T-helper 17 cell (primary cell): ENCODE measurements at regions not wholly inside any gene's neighbourhood (a gene's known extent, or its start where the extent isn't known, plus 50 kb on each side); places are given as distances from the start of the nearest gene placed in this dataset.
"Not testable (repeated sequence)": the region's sequence is repeated elsewhere in the genome, so short reads cannot be mapped to it uniquely, and the experiment has no call there.

ENCODE experiments used
- ATAC-seq: fragments of 150-1000 bp; cut with Tn5 transposase; 2 replicates; pipeline ENCODE4 v1.10.0; 2021; ENCODE audit warnings: mild to moderate bottlenecking, moderate library complexity
- DNase-seq, 3 donors: peaks; one replicate each; pipeline versions ENCODE4 v3.0.0 to v3.0.0-alpha.2; 2020 to 2021
- H3K9me3 ChIP-seq: one replicate; pipeline ENCODE4 v1.7.0; 2013; ENCODE audit warnings: low read length, mild to moderate bottlenecking; ENCODE audit not compliant: control insufficient read depth, poor library complexity, severe bottlenecking
- H3K27ac Mint-ChIP-seq: one replicate; pipeline ENCODE4 v1.8.0; 2022; ENCODE audit warnings: mild to moderate bottlenecking, moderate library complexity, mixed read lengths
- H3K27me3 Mint-ChIP-seq: one replicate; pipeline ENCODE4 v1.8.0; 2022; ENCODE audit warnings: mixed read lengths
- H3K36me3 Mint-ChIP-seq: one replicate; pipeline ENCODE4 v1.8.0; 2022; ENCODE audit warnings: low read depth, mixed read lengths
- H3K4me1 Mint-ChIP-seq: one replicate; pipeline ENCODE4 v1.8.0; 2022; ENCODE audit warnings: mild to moderate bottlenecking, mixed read lengths
- H3K4me3 Mint-ChIP-seq: one replicate; pipeline ENCODE4 v1.8.0; 2022; ENCODE audit warnings: mild to moderate bottlenecking, moderate library complexity, mixed read lengths

DNA sequence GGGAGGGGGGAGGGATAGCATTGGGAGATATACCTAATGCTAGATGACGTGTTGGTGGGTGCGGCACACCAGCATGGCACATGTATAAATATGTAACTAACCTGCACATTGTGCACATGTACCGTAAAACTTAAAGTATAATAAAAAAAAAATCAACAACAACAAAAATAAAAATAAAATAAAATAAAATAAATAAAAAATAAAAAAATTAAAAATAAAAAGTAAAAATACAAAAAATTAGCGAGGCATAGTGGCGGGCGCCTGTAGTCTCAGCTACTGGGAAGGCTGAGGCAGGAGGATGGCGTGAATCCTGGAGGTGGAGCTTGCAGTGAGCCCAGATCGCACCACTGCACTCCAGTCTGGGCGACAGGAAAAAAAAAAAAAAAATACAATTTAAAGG is 650.0 kb upstream of the LRRTM4 start:
- DNase-seq, H3K9me3 ChIP-seq, H3K4me1 Mint-ChIP-seq, ATAC-seq, H3K27me3 Mint-ChIP-seq, H3K36me3 Mint-ChIP-seq, H3K4me3 Mint-ChIP-seq, H3K27ac Mint-ChIP-seq: not testable (repeated sequence)

DNA sequence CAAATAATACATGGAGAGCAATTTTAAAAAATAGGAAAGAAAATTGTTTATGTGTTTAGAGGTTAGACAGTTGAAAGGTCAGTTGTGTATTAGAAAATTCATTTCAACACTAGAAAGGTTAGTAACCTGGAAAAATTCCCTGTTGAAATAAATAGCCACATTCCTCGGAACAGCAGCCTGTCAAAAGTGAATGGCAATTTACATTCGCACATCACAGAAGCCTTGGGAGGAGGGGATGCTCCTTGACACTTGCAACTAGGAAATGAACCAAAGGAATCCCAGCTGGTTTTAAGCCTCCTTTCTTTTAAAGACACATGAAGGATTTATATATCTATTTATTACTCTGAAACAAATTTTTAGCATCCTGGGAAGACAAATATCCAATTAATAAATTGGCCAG is 653.5 kb upstream of the LRRTM4 start:
- H3K9me3 ChIP-seq: peaks cover 3% of the 10 kb centered on the region
- no peaks in the 10 kb centered on the region for H3K36me3 Mint-ChIP-seq
- no peaks in the 10 kb centered on the region for H3K4me1 Mint-ChIP-seq
- H3K4me3 Mint-ChIP-seq: no peak overlapping the region
- ATAC-seq: no peak
- H3K27ac Mint-ChIP-seq: no peak overlapping the region
- no peak for DNase-seq
- H3K27me3 Mint-ChIP-seq: no peaks in the 10 kb centered on the region

DNA sequence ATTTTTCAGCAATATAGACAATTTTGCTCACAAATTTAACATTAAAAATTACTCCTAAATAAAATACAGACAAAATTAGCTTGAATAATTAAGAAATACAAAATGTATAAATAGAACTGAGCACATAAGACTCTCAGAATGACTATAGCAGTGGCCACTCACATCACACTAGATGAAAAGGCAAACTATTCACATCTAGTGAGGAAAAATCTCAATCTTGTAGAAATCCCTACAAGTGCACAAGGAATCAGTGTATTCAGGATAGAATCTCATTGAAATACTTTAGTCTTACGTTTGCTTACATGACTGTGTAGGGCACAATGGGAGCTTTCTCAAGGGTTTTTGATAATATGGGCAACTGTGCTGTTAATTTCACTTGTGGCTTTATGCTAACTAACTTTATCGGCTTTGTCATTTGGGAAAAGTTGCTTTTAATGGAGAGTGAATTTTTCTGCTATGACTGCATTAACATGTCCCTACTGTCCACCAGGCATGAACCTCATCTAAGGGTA is 678.9 kb upstream of the LRRTM4 start:
- no peak overlapping the region for H3K27ac Mint-ChIP-seq
- ATAC-seq (no peak), DNase-seq (no peak)
- no peaks in the 10 kb centered on the region for H3K4me1 Mint-ChIP-seq
- no peak overlapping the region for H3K4me3 Mint-ChIP-seq
- no peaks in the 10 kb centered on the region for H3K36me3 Mint-ChIP-seq
- H3K9me3 ChIP-seq: no peaks in the 10 kb centered on the region
- H3K27me3 Mint-ChIP-seq: no peaks in the 10 kb centered on the region

DNA sequence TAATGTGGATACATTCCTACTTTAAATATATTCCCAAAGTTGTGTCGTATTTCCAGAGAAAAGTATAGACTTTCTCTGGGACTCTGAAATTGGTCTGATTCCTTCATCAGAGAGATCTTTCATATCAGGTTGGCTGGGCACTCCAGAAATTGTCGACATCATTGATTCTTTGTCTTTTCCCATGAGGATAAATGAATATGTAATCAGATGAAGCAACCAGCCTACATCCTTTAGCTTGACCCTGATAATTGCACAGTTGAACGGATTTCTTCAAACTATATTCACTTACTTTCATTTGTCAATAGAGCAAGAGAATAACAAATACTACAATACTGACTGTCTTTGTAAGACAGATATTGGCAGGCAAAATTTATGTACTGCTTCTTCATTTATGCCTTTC is 680.2 kb upstream of the LRRTM4 start:
- Mint-ChIP-seq H3K4me1 (no peaks in the 10 kb centered on the region), H3K27me3 (no peaks in the 10 kb centered on the region), H3K27ac (no peak overlapping the region), H3K4me3 (no peak overlapping the region), H3K36me3 (no peaks in the 10 kb centered on the region)
- DNase-seq (no peak), ATAC-seq (no peak)
- H3K9me3 ChIP-seq: no peaks in the 10 kb centered on the region

DNA sequence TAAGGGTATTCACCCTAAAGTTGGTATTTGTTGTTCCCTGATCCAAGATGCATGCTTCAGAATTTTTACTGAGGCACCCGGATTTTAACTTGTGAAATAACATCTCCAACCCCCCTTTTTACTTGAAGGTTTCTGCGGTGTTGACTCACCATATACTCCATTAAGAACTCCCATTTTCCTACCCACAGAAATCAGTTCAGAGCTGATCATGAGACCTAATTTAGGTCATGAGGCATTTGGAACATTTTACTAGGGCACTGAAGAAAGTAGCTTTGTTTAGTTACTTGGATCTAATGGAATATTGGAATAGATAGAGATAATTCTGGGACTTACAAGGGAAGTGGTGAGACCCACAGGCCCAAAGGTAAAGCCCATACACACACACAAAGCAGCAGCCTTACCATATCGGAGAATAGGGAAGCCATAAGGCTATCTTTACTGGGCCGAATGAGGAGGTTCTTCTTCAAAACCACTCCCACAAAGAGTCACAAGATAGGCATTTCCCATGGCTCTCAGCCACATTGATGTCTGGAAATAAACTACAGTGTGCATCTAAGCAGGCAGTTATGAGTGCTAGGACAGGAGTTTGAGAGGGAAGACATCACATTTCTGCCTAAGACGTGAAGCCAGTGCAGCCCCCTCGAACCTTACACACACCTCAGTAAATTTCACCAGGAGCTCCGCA is 681.0 kb upstream of the LRRTM4 start:
- no peaks in the 10 kb centered on the region for H3K36me3 Mint-ChIP-seq
- ATAC-seq: no peak
- H3K9me3 ChIP-seq: peaks cover 3% of the 10 kb centered on the region
- DNase-seq: no peak
- H3K4me3 Mint-ChIP-seq: no peak overlapping the region
- H3K4me1 Mint-ChIP-seq: no peaks in the 10 kb centered on the region
- H3K27me3 Mint-ChIP-seq: no peaks in the 10 kb centered on the region
- H3K27ac Mint-ChIP-seq: no peak overlapping the region

DNA sequence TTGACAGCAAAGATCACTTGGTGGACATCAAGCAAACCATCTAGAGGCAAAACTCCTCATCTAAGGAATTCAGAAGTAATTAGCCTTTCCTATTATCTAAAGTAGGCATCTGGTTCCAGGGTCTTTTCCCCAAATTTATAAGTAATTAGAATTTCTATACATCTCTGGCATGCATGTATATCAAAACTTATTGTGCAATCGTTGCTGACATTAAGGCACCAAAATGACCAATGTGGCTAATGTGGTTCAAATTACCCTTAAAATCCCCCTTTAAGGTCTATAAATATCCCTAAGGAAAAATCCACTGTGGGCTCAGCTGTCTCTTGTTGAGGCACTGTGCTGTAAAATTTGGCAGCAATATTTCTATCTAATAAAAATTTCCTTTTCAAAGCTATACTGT is 695.9 kb upstream of the LRRTM4 start:
- H3K4me3 Mint-ChIP-seq: no peak overlapping the region
- no peaks in the 10 kb centered on the region for H3K27me3 Mint-ChIP-seq
- ATAC-seq: no peak
- H3K27ac Mint-ChIP-seq: no peak overlapping the region
- H3K9me3 ChIP-seq: no peaks in the 10 kb centered on the region
- no peaks in the 10 kb centered on the region for H3K36me3 Mint-ChIP-seq
- DNase-seq: no peak
- H3K4me1 Mint-ChIP-seq: no peaks in the 10 kb centered on the region

DNA sequence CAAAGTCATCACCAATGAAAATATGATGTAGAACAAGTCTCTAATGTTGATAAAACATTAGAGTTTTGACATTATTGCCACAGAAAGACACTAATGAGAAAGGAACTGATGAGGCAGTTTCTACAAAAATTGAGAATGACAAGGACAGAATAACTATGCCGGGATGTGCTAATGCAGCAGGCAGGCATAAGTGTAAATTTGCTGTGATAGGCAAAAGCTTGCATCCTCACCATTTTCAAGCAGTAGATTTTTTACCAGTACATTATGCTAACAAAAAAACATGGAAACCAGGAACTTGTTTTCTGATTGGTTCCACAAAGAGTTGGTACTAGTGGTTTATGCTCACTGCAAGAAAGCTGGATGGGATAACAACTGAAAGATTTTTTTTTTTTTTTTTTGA is 715.5 kb upstream of the LRRTM4 start:
- DNase-seq (no peak), ATAC-seq (no peak)
- no peak overlapping the region for H3K4me3 Mint-ChIP-seq
- no peaks in the 10 kb centered on the region for H3K27me3 Mint-ChIP-seq
- H3K4me1 Mint-ChIP-seq: no peaks in the 10 kb centered on the region
- no peaks in the 10 kb centered on the region for H3K9me3 ChIP-seq
- H3K27ac Mint-ChIP-seq: no peak overlapping the region
- no peaks in the 10 kb centered on the region for H3K36me3 Mint-ChIP-seq

DNA sequence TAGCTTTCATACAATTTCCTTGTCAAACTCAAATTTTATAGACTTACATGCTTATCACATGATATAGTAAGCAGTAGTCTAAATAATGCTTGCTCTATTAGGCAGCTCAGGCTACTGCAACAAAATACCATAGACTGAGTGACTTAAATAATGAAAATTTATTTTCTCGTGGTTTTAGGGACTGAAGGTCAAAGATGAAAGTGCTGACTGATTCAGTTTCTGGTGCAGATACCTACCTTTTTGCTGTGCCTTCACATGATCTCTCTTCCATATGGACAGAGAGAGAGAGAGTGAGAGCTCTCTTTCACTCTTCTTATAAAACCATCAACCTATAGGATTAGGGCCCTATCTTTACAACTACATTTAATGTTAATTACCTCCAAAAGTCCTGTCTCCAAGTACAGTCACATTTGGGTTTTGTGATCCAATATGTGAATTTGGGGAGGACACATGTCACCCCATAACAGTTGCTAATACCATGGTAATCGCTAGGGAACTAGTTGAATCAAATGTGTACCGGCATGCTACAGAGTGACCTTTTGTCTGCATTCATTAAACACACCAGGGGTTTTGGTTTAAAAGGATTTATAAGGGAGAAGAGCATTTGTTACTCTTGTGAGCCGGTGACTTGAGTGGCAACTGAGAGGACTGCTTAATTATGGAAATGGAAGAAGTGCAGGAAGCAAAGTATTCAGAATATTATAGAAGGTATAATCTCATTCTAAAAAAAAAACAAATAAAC is 723.4 kb upstream of the LRRTM4 start:
- H3K9me3 ChIP-seq: no peaks in the 10 kb centered on the region
- no peak overlapping the region for H3K4me3 Mint-ChIP-seq
- no peak for DNase-seq
- ATAC-seq: no peak
- no peaks in the 10 kb centered on the region for H3K27me3 Mint-ChIP-seq
- H3K36me3 Mint-ChIP-seq: no peaks in the 10 kb centered on the region
- no peaks in the 10 kb centered on the region for H3K4me1 Mint-ChIP-seq
- no peak overlapping the region for H3K27ac Mint-ChIP-seq

DNA sequence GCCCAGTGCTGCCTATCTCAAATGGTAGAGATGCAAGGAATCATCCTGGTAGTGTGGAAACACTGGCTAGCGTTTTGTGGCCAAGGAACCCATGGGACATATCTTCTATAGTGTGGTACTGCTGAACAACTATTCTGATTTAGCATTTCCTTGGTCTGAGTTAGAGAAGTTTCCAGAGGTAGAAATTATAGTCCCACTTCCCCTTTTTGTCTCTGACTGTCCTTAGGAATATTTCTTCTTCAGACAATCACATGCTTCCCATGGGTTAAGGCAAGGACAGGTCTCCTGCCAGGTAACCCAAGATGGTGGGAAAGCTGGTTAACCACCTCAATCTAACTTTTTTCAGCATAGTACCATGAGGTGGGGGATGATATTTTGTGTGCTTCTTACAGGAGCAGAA is 729.5 kb upstream of the LRRTM4 start:
- ATAC-seq (no peak), DNase-seq (no peak)
- H3K27ac Mint-ChIP-seq: no peak overlapping the region
- H3K4me3 Mint-ChIP-seq: no peak overlapping the region
- H3K36me3 Mint-ChIP-seq: no peaks in the 10 kb centered on the region
- no peaks in the 10 kb centered on the region for H3K4me1 Mint-ChIP-seq
- H3K9me3 ChIP-seq: no peaks in the 10 kb centered on the region
- no peaks in the 10 kb centered on the region for H3K27me3 Mint-ChIP-seq

DNA sequence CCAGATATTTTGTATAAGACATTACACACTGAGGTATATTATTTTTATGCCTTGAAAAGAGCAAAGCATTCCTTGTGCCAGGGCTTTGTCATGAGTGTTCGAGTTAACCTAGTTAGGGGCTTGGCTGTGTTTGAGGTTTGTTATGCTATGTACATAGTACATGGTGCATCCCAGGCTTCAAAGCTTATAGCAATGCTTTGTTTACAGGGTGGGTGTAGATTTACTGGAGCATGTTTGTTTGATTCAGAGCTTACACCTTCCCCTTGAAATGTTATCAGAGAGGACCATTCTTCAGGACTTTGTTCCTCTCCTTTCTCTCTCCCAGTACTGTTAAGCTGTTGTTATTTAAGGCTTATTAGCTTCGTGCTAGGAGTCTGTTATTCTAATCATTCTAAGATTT is 738.7 kb upstream of the LRRTM4 start:
- no peak for DNase-seq
- no peak for ATAC-seq
- Mint-ChIP-seq H3K4me3 (no peak overlapping the region), H3K27ac (no peak overlapping the region), H3K4me1 (no peaks in the 10 kb centered on the region), H3K27me3 (no peaks in the 10 kb centered on the region), H3K36me3 (no peaks in the 10 kb centered on the region)
- no peaks in the 10 kb centered on the region for H3K9me3 ChIP-seq

DNA sequence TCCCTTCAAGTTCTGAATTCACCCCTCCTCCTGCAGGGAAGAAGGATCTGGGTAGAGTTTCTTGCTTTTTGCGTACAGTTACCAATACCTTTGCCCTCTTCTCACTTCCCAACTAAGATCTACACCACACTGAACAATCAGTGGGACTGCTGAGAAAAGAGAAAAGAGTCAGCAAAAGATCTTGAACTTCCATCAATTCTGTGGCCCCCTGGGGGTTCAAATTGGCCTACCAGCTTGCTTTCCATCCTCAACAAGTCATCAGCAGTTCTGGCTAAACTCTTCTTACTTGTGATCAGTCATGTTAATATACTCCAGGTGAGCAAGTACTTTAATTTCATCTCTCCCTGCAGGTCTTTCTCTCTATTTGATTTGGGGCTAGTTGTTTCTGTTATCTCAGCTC is 739.3 kb upstream of the LRRTM4 start:
- H3K4me3 Mint-ChIP-seq: no peak overlapping the region
- H3K27me3 Mint-ChIP-seq: no peaks in the 10 kb centered on the region
- DNase-seq: no peak
- no peaks in the 10 kb centered on the region for H3K9me3 ChIP-seq
- ATAC-seq: no peak
- H3K27ac Mint-ChIP-seq: no peak overlapping the region
- H3K4me1 Mint-ChIP-seq: no peaks in the 10 kb centered on the region
- no peaks in the 10 kb centered on the region for H3K36me3 Mint-ChIP-seq

DNA sequence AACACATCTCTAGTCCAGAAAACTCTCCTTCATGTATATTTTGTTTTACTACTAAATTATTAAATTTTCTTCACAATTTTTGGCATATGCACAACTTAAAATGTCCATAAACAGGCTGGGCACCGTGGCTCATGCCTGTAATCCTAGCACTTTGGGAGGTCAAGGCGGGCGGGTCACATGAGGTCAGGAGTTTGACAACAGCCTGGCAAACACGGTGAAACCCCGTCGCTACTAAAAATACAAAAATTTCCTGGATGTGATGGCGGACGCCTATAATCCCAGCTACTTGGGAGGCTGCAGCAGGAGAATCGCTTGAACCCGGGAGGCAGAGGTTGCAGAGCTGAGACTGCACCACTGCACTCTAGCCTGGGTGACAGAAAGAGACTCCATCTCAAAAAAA is 739.9 kb upstream of the LRRTM4 start:
- H3K4me1 Mint-ChIP-seq, H3K36me3 Mint-ChIP-seq, H3K4me3 Mint-ChIP-seq, ATAC-seq, H3K27me3 Mint-ChIP-seq, DNase-seq, H3K9me3 ChIP-seq, H3K27ac Mint-ChIP-seq: not testable (repeated sequence)

DNA sequence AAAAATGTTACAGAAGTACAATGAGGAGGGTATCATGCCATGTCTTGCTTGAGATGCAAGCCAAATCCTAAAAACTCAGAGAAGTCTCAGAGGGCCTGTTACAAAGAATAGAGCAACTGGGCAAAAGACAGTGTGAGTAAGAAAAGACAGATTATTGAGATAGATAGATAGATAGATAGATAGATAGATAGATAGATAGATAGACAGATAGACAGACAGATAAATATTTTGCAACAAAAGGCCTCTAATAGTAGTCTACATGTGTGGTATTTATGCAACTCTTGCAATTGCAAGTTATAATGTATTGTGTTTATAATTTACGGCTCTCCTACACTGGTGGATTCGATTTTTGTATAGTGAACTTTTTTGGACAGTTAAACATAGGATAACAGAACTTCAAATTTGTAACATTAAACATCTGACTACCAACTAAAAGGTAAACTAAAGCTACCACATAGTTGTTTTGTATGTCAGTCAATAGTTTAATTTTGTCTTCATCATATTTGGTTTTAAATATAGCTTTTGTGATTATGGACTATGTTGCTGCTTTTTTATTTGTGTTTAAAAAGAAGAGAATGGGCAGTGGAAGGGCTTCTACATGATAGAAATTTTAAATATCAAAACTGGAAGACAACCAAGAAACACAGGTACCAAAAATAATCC is 740.7 kb upstream of the LRRTM4 start:
- Mint-ChIP-seq H3K4me3 (no peak overlapping the region), H3K27me3 (no peaks in the 10 kb centered on the region), H3K4me1 (no peaks in the 10 kb centered on the region), H3K36me3 (no peaks in the 10 kb centered on the region), H3K27ac (no peak overlapping the region)
- H3K9me3 ChIP-seq: no peaks in the 10 kb centered on the region
- ATAC-seq (no peak), DNase-seq (no peak)
